ENCODE measurements at regions not wholly inside any gene's neighbourhood (a gene's known extent, or its start where the extent isn't known, plus 50 kb on each side); places are given as distances from the start of the nearest gene placed in this dataset.

GRCh38 chr3:190989218-190989617 is 126.7 kb upstream of the GMNC start:
- H3K4me1 ChIP-seq (replicated peaks in 1 of 2): no peaks in the 10 kb centered on the region
- intact Hi-C loops (cut with DNase I): no loop called here
- WGBS, 4 donors: 66 to 73% (median 71%) methylated on average over 2 of the region's 2 CpGs
- no peak for DNase-seq
- no peak overlapping the region for H3K27ac ChIP-seq
- no peaks in the 10 kb centered on the region for H3K36me3 ChIP-seq (replicated peaks in 1 of 2)
- no peaks in the 10 kb centered on the region for H3K9me3 ChIP-seq (replicated peaks in 1 of 3)
- no peaks in the 10 kb centered on the region for H3K27me3 ChIP-seq
- TF ChIP-seq CTCF (IDR thresholded peaks at IDR 0.05) (no peak), POLR2A (IDR thresholded peaks at IDR 0.05) (no peak)
- H3K4me3 ChIP-seq: no peak overlapping the region

- no peak for TF ChIP-seq CTCF (IDR thresholded peaks at IDR 0.05)
- TF ChIP-seq POLR2A (IDR thresholded peaks at IDR 0.05): no peak
- no peak overlapping the region for H3K4me3 ChIP-seq
- intact Hi-C loops (cut with DNase I): no loop called here
Measured at GRCh38 chr3:190988102-190988501, 125.6 kb upstream of the GMNC start.

GRCh38 chr3:190984502-190985244 is 122.2 kb upstream of the GMNC start:
- Histone ChIP-seq H3K27ac (no peak overlapping the region), H3K36me3 (replicated peaks in 1 of 2) (no peaks in the 10 kb centered on the region), H3K4me1 (replicated peaks in 1 of 2) (no peaks in the 10 kb centered on the region), H3K27me3 (no peaks in the 10 kb centered on the region), H3K4me3 (no peak overlapping the region), H3K9me3 (replicated peaks in 1 of 3) (no peaks in the 10 kb centered on the region)
- intact Hi-C loops (cut with DNase I): no loop called here
- 76 to 86% (median 81%) methylated on average over 4 of the region's 4 CpGs for WGBS, 4 donors
- no peak for TF ChIP-seq POLR2A (IDR thresholded peaks at IDR 0.05)
- TF ChIP-seq CTCF (IDR thresholded peaks at IDR 0.05): no peak
- DNase-seq: no peak

More at GRCh38 chr3:190988102-190988501, 125.6 kb upstream of the GMNC start:
- DNase-seq: no peak
- Histone ChIP-seq H3K36me3 (replicated peaks in 1 of 2) (no peaks in the 10 kb centered on the region), H3K27ac (no peak overlapping the region), H3K9me3 (replicated peaks in 1 of 3) (no peaks in the 10 kb centered on the region), H3K27me3 (no peaks in the 10 kb centered on the region), H3K4me1 (replicated peaks in 1 of 2) (no peaks in the 10 kb centered on the region)
- WGBS, 4 donors: 54 to 70% (median 57%) methylated on average over 2 of the region's 2 CpGs

- intact Hi-C loops (cut with DNase I): no loop called here
- Histone ChIP-seq H3K9me3 (replicated peaks in 1 of 3) (no peaks in the 10 kb centered on the region), H3K27ac (no peak overlapping the region), H3K27me3 (no peaks in the 10 kb centered on the region), H3K4me1 (replicated peaks in 1 of 2) (no peaks in the 10 kb centered on the region), H3K4me3 (no peak overlapping the region), H3K36me3 (replicated peaks in 1 of 2) (no peaks in the 10 kb centered on the region)
- 47 to 71% (median 60%) methylated on average over 1 of the region's 1 CpG for WGBS, 4 donors
- no peak for TF ChIP-seq POLR2A (IDR thresholded peaks at IDR 0.05)
- no peak for TF ChIP-seq CTCF (IDR thresholded peaks at IDR 0.05)
- DNase-seq: no peak
Measured at GRCh38 chr3:190983875-190984274, 121.4 kb upstream of the GMNC start.
